ENCODE measurements at regions not wholly inside any gene's neighbourhood (a gene's known extent, or its start where the extent isn't known, plus 50 kb on each side); places are given as distances from the start of the nearest gene placed in this dataset.

DNA sequence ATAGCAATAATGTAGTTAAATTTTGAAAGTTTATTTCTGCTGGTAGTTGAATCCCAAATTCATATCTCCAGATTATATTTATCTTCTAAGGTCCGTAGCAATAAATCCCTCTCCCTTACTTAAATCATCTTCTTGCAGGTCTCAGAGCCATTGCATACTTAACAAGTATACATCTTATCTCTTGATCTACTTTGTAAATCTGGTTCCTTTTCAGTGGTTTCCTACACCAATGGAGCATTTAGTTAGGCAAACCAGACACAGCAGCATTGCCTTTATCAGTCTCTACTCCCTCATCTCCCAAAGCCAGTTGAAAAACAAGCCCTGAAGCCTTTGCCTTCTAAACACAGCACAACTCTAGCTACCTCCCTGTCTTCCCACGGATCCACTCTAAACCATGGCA, 440.9 kb downstream of the CNTN6 start:
- TF ChIP-seq, protein P1, sequence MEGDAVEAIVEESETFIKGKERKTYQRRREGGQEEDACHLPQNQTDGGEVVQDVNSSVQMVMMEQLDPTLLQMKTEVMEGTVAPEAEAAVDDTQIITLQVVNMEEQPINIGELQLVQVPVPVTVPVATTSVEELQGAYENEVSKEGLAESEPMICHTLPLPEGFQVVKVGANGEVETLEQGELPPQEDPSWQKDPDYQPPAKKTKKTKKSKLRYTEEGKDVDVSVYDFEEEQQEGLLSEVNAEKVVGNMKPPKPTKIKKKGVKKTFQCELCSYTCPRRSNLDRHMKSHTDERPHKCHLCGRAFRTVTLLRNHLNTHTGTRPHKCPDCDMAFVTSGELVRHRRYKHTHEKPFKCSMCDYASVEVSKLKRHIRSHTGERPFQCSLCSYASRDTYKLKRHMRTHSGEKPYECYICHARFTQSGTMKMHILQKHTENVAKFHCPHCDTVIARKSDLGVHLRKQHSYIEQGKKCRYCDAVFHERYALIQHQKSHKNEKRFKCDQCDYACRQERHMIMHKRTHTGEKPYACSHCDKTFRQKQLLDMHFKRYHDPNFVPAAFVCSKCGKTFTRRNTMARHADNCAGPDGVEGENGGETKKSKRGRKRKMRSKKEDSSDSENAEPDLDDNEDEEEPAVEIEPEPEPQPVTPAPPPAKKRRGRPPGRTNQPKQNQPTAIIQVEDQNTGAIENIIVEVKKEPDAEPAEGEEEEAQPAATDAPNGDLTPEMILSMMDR (conservative IDR thresholded peaks at IDR 0.05 in 1 of 2, IDR thresholded peaks at IDR 0.05 in 1 of 2; ENCODE audit: low read depth in 1 of 2, low read length in 2 of 2): no peak
- no peak for TF ChIP-seq EZH2 (IDR thresholded peaks at IDR 0.05; ENCODE audit: low read length, missing control alignments)

Data from fibroblast of lung (primary cell).